ENCODE measurements at regions not wholly inside any gene's neighbourhood (a gene's known extent, or its start where the extent isn't known, plus 50 kb on each side); places are given as distances from the start of the nearest gene placed in this dataset.
"Not testable (repeated sequence)": the region's sequence is repeated elsewhere in the genome, so short reads cannot be mapped to it uniquely, and the experiment has no call there.

GRCh38 chr4:66606215-66606614 is 935.9 kb upstream of the EPHA5 start:
- DNase-seq (ENCODE audit: low read depth in 2 of 2): no peak

DNA sequence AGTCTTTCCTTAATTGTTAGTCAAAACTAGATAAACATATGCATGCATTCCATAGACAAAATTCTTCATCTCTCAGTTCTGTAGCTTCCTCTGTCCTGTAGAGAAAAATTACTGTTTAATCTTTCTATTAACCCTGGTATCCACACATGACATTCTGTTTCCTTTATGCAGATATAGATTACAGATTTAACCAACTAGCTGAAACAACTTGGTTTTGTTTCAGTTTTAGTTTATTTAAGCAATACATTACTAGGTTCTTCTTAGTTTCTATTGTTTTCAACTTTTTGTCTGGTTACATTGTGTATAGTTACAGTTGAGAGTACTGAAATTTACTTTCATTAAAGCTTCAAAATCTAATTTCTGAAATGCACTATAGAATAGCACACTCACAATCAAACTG is 933.9 kb upstream of the EPHA5 start:
- no peak for DNase-seq (ENCODE audit: low read depth in 2 of 2)

- DNase-seq (ENCODE audit: low read depth in 2 of 2): no peak
Observed at GRCh38 chr4:66602622-66603021, 932.3 kb upstream of the EPHA5 start.

DNA sequence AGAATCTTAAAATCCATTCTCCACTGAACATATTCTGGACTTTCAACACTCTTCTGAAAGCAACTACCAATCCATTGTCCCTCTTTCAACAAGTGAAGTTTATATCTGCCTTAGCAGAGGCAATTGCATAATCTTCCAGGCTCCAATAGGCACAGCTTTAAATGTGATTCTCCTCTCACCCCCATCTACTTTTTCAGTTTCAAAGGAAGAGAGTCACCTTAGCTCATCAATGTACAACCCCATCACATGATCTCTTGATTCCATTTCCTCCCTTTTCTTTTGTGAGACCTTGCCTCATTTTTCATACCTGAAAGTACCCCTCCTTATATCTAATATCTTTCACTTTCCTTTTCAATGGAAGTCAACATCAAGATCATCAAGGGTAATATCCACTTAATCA is 921.7 kb upstream of the EPHA5 start:
- no peak for DNase-seq (ENCODE audit: low read depth in 2 of 2)

- no peak for DNase-seq (ENCODE audit: low read depth in 2 of 2)
Observed at GRCh38 chr4:66590488-66591215, 920.4 kb upstream of the EPHA5 start.

- no peak for DNase-seq (ENCODE audit: low read depth in 2 of 2)
Observed at GRCh38 chr4:66589183-66589582, 918.9 kb upstream of the EPHA5 start.

- DNase-seq (ENCODE audit: low read depth in 2 of 2): no peak
Observed at GRCh38 chr4:66585767-66586166, 915.5 kb upstream of the EPHA5 start.

- no peak for DNase-seq (ENCODE audit: low read depth in 2 of 2)
Observed at GRCh38 chr4:66577922-66578321, 907.6 kb upstream of the EPHA5 start.

- DNase-seq (ENCODE audit: low read depth in 2 of 2): no peak
Observed at GRCh38 chr4:66575008-66575696, 904.9 kb upstream of the EPHA5 start.

GRCh38 chr4:66574145-66574978 is 904.1 kb upstream of the EPHA5 start:
- no peak for DNase-seq (ENCODE audit: low read depth in 2 of 2)

- DNase-seq (ENCODE audit: low read depth in 2 of 2): no peak
Observed at GRCh38 chr4:66572949-66573348, 902.7 kb upstream of the EPHA5 start.

DNA sequence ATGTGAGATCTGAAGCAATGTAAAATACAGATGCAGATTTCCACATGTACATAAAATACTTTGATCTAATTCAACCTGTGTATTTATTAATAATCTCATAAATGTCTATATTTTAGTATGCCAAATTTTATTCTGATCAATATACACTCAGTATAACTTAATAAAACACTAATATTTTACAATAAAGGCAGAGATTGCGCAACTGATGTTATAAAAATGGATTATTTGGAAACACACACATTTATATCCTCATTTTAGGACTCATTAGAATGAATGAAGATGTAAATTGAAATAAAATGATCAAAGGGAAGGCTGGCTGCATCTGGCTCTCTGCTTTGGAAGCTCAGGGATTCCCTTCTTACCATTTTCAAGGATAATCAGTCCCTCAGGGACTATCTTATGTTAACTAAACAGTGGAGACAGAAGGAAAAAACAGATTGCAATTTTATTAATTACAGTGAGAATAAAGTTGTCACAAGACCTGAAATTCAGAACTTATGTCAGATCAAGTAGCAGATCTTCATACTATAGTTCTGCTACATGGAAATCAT is 900.9 kb upstream of the EPHA5 start:
- no peak for DNase-seq (ENCODE audit: low read depth in 2 of 2)

- DNase-seq (ENCODE audit: low read depth in 2 of 2): no peak
Observed at GRCh38 chr4:66569228-66569627, 898.9 kb upstream of the EPHA5 start.

GRCh38 chr4:66568431-66568830 is 898.1 kb upstream of the EPHA5 start:
- DNase-seq (ENCODE audit: low read depth in 2 of 2): no peak

- DNase-seq (ENCODE audit: low read depth in 2 of 2): no peak
Observed at GRCh38 chr4:66568001-66568400, 897.7 kb upstream of the EPHA5 start.

- DNase-seq (ENCODE audit: low read depth in 2 of 2): no peak
Observed at GRCh38 chr4:66567551-66567950, 897.3 kb upstream of the EPHA5 start.

- no peak for DNase-seq (ENCODE audit: low read depth in 2 of 2)
Observed at GRCh38 chr4:66565801-66566200, 895.5 kb upstream of the EPHA5 start.

- DNase-seq (ENCODE audit: low read depth in 2 of 2): no peak
Observed at GRCh38 chr4:66564901-66565651, 894.8 kb upstream of the EPHA5 start.

DNA sequence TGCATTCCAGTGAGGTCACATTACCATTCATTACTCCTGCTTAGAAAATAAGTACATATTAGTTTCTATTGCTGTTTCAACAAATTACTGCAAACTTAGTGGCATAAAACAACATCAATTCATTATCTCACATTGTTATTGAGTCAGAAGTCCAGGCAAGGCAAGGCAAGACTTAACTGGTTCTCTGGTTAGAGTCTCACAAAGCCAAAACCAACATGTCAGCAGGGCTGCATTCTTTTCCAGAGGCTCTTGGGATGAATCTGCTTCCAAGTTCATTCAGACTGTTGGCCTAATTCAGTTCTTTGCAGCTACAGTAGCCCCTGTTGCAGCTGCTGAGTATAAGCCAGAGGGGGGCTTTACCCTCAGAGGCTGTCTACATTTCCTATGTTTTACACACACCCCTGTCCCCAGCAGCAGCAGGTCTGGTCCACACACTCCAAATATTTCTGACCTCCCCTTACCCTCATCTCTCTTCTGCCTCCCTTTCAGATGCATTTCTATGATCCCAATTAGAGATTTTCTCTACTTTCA is 892.1 kb upstream of the EPHA5 start:
- DNase-seq (ENCODE audit: low read depth in 2 of 2): no peak

GRCh38 chr4:66561465-66562053 is 891.3 kb upstream of the EPHA5 start:
- not testable (repeated sequence) for DNase-seq (ENCODE audit: low read depth in 2 of 2)

DNA sequence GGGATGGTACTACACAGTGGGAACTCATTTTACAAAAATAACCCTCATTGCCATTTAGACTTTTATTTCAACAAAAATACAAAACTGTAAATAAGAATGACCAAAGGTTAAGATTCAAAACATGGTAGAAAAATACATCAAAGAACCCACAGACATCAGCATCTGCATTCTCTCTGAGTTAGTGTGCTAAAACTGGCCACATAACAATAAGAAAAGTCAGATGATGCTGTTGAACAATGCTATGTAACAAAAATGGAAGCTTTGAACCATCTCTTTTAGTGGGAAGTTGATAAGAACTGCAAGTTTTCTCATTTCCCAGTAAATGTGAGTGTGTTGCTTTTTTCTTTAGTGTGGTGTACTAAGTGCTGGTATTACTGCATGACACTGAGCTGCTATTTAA is 888.4 kb upstream of the EPHA5 start:
- no peak for DNase-seq (ENCODE audit: low read depth in 2 of 2)

Measured in activated CD8-positive, alpha-beta memory T cell treated with anti-CD3 and anti-CD28 coated beads for 4 hours (primary cell).